ENCODE measurements at regions not wholly inside any gene's neighbourhood (a gene's known extent, or its start where the extent isn't known, plus 50 kb on each side); places are given as distances from the start of the nearest gene placed in this dataset.

DNA sequence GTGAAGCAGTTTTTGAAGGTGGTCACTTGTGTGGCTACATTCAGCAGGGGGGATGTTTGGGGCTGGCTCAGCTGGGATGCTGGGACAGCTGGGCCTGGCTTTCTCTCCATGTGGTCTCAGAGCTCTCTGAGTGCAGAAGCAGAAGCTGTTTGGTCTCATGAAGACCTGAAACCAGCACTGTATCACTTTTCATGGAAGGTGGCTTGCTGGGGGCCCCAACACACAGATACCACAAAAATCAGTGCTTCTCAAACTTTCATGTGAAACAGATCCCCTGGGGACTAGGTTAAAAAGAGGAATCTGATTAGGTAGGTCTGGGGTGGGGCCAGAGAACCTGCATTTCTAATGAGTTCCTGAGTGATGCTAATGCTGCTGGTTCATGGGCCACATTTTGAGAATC lies 347.3 kb downstream of the DHX35 start:
- no peak for TF ChIP-seq CTCF (IDR thresholded peaks at IDR 0.05)
- TF ChIP-seq POLR2A (IDR thresholded peaks at IDR 0.05): no peak
- no peak for TF ChIP-seq POLR2AphosphoS5 (IDR thresholded peaks at IDR 0.05)
- no peak for TF ChIP-seq EP300 (IDR thresholded peaks at IDR 0.05)

Measured in sigmoid colon (tissue), 4 donors.